Left lobe of liver (tissue), 2 donors: ENCODE measurements at regions not wholly inside any gene's neighbourhood (a gene's known extent, or its start where the extent isn't known, plus 50 kb on each side); places are given as distances from the start of the nearest gene placed in this dataset.

Source experiments
- ATAC-seq: fragments of 200-7000 bp; cut with Tn5 transposase; one replicate; pipeline ENCODE4 v1.9.1; 2020; ENCODE audit warnings: mild to moderate bottlenecking, moderate library complexity
- DNase-seq: peaks from one replicate; pipeline ENCODE4 v3.0.0-alpha.2; 2020; ENCODE audit warnings: low spot score
- donor health status: DM: no; HTN: no; CAD: no; lungs with moderate emphysema.
- donor health status: DM: no; HTN: yes; CAD: no.

DNA sequence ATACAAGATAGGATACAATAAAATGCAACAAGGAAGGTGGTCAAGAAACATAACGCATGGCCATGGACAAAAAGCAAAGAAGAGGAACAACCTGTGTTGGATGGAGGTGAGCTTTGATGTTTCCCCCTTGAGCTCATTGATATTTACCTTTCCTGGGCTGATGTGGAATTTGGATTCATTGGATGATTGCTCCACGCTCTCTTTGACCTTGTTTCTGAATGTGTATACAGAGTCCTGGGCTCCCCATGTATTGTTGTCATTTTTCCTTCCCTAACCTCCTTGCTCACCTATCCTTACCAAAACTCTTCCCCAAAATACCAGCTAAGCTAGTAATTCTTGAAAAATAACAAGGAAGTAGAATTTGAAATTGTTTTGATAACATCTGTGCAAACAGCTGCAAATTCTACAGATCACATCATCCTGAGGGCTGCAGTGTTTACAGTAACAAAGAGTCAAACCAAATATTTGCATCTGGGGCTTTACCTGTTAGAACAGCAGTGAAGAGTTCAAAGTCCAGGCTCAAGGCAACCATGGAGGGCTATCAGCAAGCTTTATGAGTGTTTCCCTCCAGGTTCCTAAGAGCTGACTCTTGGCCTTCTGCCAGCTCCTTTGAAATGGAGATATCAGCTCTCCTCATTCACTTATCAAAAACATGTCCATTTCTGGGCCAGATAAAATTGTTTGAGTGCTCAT lies 214.3 kb upstream of the MARCKS start:
- peak; percentile 66 for DNase-seq
- ATAC-seq: peak; percentile 93

- DNase-seq: no peak
- ATAC-seq: no peak
Measured at GRCh38 chr6:113643407-113643770, 213.8 kb upstream of the MARCKS start.

DNA sequence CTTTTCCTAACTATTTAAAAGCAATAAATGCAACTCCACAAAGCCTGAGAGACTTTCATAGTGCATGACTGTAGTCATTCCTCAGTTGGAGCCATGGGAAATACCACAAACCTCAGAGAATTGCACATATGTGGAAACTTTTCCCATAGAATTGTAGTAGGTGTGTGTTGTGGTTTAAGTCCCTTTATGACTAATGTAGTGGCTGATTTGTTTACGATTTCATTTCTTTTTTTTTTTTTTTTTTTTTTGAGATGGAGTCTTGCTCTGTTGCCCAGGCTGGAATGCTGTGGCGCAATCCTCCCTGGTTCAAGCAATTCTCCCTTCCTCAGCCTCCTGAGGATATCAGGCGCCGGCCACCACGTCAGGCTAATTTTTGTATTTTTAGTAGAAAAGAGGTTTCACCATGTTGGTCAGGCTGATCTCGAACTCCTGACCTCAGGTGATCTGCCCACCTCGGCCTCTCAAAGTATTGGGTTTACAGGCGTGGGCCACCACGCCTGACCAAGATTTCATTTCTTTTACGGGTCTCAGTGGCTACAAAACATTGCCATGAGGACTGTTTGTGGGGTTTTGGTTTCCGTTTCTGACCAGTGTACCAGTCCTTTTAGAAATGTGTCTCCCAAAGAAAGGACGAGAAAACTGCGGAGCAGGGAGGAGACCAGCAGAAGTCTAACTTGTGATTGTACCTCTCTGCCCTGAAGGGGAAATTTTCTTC lies 212.1 kb upstream of the MARCKS start:
- ATAC-seq (no peak), DNase-seq (no peak)

GRCh38 chr6:113645576-113645970 lies 211.6 kb upstream of the MARCKS start:
- DNase-seq (no peak), ATAC-seq (no peak)

DNA sequence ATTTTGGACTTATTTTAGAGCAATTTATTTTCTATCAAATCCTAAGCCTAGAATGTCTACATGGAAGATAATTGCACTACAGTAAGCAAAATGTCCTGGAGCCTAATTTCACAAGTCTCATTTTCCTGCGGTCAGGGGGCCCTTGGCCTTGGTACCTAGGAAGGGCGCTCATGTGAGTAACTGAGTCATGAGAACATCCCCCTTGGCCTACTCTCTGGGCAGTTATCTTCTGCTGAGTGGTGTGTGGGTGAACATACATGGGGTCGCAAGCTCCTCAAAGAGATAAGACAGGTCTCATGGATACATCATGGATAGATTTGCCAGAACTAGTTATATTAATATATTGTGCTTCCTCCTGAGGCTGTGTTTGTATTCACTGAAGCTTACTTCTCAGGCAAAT lies 211.2 kb upstream of the MARCKS start:
- no peak for DNase-seq
- no peak for ATAC-seq

GRCh38 chr6:113646701-113647100 lies 210.4 kb upstream of the MARCKS start:
- ATAC-seq (no peak), DNase-seq (no peak)

- DNase-seq (no peak), ATAC-seq (no peak)
Measured at GRCh38 chr6:113647143-113647889, 209.8 kb upstream of the MARCKS start.

- ATAC-seq (peak; percentile 37), DNase-seq (no peak)
Measured at GRCh38 chr6:113648698-113649097, 208.4 kb upstream of the MARCKS start.

DNA sequence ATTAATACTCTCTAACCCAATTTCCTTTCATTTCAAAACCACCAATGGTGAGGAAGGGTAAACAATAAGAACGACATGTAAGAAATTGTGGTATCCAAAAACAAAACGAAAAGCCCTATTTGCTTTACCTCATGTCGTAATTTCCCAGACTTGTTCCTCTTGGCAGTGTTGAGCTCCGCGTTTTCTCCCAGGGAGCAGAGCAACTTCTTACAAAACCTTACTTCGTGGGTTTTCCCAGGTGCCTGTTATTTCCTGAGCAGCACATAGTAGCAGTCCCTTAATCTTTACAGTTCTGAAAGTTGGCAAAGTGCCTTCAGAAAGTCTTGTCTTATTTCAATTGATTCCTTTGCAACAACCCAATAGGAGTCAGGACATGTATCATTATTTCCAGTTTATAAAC lies 207.9 kb upstream of the MARCKS start:
- peak; percentile 72 for ATAC-seq

GRCh38 chr6:113649880-113650609 lies 207.1 kb upstream of the MARCKS start:
- DNase-seq: no peak
- no peak for ATAC-seq

More for the DNA sequence above, 207.9 kb upstream of the MARCKS start:
- no peak for DNase-seq

- DNase-seq: no peak
- ATAC-seq: no peak
Measured at GRCh38 chr6:113650610-113650979, 206.6 kb upstream of the MARCKS start.

- no peak for ATAC-seq
Measured at GRCh38 chr6:113651120-113651519, 206.0 kb upstream of the MARCKS start.

GRCh38 chr6:113651920-113652319 lies 205.2 kb upstream of the MARCKS start:
- no peak for ATAC-seq
- no peak for DNase-seq

More at GRCh38 chr6:113651120-113651519, 206.0 kb upstream of the MARCKS start:
- DNase-seq: no peak

- ATAC-seq (no peak), DNase-seq (no peak)
Measured at GRCh38 chr6:113653275-113653674, 203.9 kb upstream of the MARCKS start.

GRCh38 chr6:113654396-113654795 lies 202.7 kb upstream of the MARCKS start:
- ATAC-seq (peak; percentile 97), DNase-seq (peak; percentile 86)

- ATAC-seq (no peak), DNase-seq (no peak)
Measured at GRCh38 chr6:113655761-113656160, 201.4 kb upstream of the MARCKS start.

DNA sequence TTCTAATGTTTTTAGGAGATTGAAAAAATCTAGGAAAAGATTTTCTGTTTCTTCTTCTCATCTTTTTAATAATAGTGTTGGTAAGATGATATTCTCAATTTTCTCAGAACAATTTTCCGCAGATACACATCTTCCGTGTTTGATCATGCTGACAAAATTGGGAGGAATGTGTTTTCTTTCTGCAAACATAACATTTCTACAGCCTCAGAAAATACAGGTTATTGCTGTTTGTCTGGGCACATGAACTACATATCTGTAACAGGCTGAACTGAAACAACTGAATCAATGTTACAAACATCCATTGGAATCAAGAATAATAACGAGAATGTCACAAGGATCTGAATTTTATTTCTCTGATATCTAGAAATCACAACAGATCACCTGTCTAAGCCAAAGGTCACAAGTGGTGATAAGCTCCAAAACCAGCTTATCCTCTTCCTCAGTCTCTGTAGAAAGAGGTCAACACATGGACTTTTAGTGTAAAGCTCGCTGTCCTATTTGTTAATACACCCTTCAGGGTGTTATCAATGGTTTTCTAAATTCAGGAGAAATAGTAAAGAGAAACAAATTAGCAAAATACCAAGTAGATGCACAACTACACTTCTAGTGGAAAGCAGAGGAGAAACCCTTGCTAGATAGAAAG lies 197.3 kb upstream of the MARCKS start:
- peak; percentile 65 for ATAC-seq

GRCh38 chr6:113660819-113661218 lies 196.3 kb upstream of the MARCKS start:
- DNase-seq (no peak), ATAC-seq (no peak)

More for the DNA sequence above, 197.3 kb upstream of the MARCKS start:
- DNase-seq: no peak

DNA sequence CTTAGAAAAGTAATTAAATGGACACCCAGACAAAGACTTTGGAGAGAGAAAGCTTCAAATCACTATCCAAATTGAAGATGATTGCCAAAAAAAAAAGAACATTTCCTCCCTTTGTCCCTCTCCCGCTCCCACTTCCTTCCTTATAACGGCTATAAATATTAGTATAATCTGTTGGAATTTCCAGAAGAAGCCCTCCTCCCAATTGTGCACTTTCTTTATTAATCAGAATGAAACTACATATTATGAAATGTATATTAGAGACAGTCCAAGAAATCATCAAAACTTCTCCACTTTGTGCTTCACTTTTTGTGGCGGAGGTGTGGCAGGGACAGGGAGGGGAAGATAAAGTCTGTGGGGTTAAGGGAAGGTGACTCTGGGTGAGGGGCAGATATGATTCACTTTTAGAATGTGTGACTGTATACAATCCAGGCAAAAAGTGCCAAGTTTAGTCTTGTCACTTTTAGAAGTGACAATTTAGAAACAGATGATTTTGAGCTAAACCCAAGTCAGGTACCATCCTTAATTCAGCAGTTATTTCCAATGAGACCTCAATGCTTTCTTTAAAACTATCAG lies 195.0 kb upstream of the MARCKS start:
- ATAC-seq: no peak
- DNase-seq: no peak

DNA sequence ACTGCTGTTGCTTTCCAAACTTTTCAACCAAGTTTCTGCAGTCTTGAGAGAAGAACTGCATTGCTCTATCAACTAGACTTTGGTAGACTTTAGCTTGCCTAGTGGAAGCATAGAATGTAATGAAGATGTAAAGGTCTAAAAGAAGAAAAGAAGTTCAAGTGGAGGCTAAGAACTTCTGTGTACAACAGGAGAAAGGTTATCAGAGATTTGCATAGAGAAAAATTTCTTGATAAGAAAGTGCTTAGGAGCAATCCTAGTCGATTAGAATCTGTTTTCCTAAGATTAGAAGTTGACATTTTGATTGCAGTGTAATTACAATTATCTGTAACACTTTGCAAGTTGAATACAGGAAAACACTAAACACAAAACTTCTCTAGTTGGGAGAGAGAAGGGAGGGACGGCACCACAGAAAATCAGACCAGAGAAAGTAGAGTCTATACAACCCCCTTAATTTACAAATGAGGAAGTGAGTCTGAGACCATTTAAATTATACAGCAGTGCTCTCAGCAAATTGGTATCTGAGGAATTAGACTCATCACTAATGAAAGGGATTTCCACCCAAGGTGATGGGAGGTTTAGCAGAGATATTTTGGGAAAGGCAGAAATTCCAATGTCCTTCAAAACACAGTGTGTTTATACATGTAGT lies 194.3 kb upstream of the MARCKS start:
- no peak for DNase-seq
- ATAC-seq: no peak
